Karpas-422 (cell line): ENCODE measurements at regions not wholly inside any gene's neighbourhood (a gene's known extent, or its start where the extent isn't known, plus 50 kb on each side); places are given as distances from the start of the nearest gene placed in this dataset.

Experiments used
- DNase-seq: peaks from one replicate; pipeline ENCODE4 v3.0.0-alpha.2; 2015
- H2AFZ ChIP-seq: fragments of 200-600 bp; sonication (generic); 2 replicates; pipeline ENCODE4 v1.6.1; 2014; ENCODE audit warnings: antibody characterized with exemption, low read length, mixed read lengths
- H3K27ac ChIP-seq: fragments of 200-600 bp; sonication (generic); 2 replicates; pipeline ENCODE4 v1.5.1; 2014; ENCODE audit warnings: mild to moderate bottlenecking, low read length, moderate library complexity
- H3K27me3 ChIP-seq: fragments of 200-600 bp; sonication (generic); 2 replicates; pipeline ENCODE4 v1.6.1; 2014; ENCODE audit warnings: low read length, mixed read lengths
- H3K36me3 ChIP-seq: fragments of 200-600 bp; sonication (generic); 2 replicates; pipeline ENCODE4 v1.6.1; 2014; ENCODE audit warnings: low read length, mixed read lengths; ENCODE audit not compliant: insufficient read depth
- H3K4me1 ChIP-seq: fragments of 200-600 bp; sonication (generic); 2 replicates; pipeline ENCODE4 v1.6.1; 2014; ENCODE audit warnings: mild to moderate bottlenecking, low read length, mixed read lengths
- H3K4me2 ChIP-seq: fragments of 200-600 bp; sonication (generic); 2 replicates; pipeline ENCODE4 v1.6.1; 2014; ENCODE audit warnings: low read length, low read depth, mild to moderate bottlenecking; ENCODE audit not compliant: poor library complexity, severe bottlenecking
- H3K4me3 ChIP-seq: fragments of 200-600 bp; sonication (generic); 2 replicates; pipeline ENCODE4 v1.5.1; 2014; ENCODE audit warnings: mild to moderate bottlenecking, antibody characterized with exemption, low read length, mixed read lengths
- H3K79me2 ChIP-seq: fragments of 200-600 bp; sonication (generic); 2 replicates; pipeline ENCODE4 v1.6.1; 2014; ENCODE audit warnings: mild to moderate bottlenecking, low read length, mixed read lengths
- H3K9ac ChIP-seq: fragments of 200-600 bp; sonication (generic); 2 replicates; pipeline ENCODE4 v1.6.0; 2014; ENCODE audit warnings: low read length
- H3K9me2 ChIP-seq: fragments of 200-600 bp; sonication (generic), shearing (Covaris generic); replicated peaks from 2 replicates; pipeline ENCODE4 v1.6.0; 2014; ENCODE audit warnings: mild to moderate bottlenecking, low read length, moderate library complexity; ENCODE audit not compliant: insufficient read depth
- H3K9me3 ChIP-seq: fragments of 300-700, 200-600 bp; sonication (generic); 2 replicates; pipeline ENCODE4 v1.6.1; 2014; ENCODE audit warnings: low read length, mixed read lengths
- H4K20me1 ChIP-seq: fragments of 200-600 bp; sonication (generic); 2 replicates; pipeline ENCODE4 v1.6.1; 2014; ENCODE audit warnings: mild to moderate bottlenecking, antibody characterized with exemption, low read length, low read depth; ENCODE audit not compliant: insufficient read depth

GRCh38 chr12:13316587-13317246 lies 120.2 kb downstream of the EMP1 start:
- H3K79me2 ChIP-seq, result no peaks in the 10 kb centered on the region
- H3K9ac ChIP-seq, result no peak overlapping the region
- no peak overlapping the region for H2AFZ ChIP-seq
- H3K36me3 ChIP-seq, result no peaks in the 10 kb centered on the region
- H3K4me1 ChIP-seq, result no peaks in the 10 kb centered on the region
- no peaks in the 10 kb centered on the region for H3K27me3 ChIP-seq
- H3K4me3 ChIP-seq, result no peak overlapping the region
- H4K20me1 ChIP-seq, result no peaks in the 10 kb centered on the region
- H3K9me3 ChIP-seq, result no peaks in the 10 kb centered on the region
- H3K27ac ChIP-seq, result no peak overlapping the region
- no peak overlapping the region for H3K4me2 ChIP-seq
- no peak for DNase-seq
- no peaks in the 10 kb centered on the region for H3K9me2 ChIP-seq

- Histone ChIP-seq H3K9ac (no peak overlapping the region), H3K27me3 (no peaks in the 10 kb centered on the region), H3K36me3 (no peaks in the 10 kb centered on the region), H3K79me2 (no peaks in the 10 kb centered on the region), H3K4me1 (no peaks in the 10 kb centered on the region), H3K4me2 (no peak overlapping the region), H3K27ac (no peak overlapping the region), H2AFZ (no peak overlapping the region), H3K9me2 (no peaks in the 10 kb centered on the region), H4K20me1 (no peaks in the 10 kb centered on the region), H3K4me3 (no peak overlapping the region), H3K9me3 (no peaks in the 10 kb centered on the region)
- DNase-seq, result no peak
These were observed 117.4 kb downstream of the EMP1 start for GRCh38 chr12:13313886-13314285.

- Histone ChIP-seq H3K4me3 (no peak overlapping the region), H3K9ac (no peak overlapping the region), H3K9me3 (no peaks in the 10 kb centered on the region), H3K4me1 (no peaks in the 10 kb centered on the region), H3K36me3 (no peaks in the 10 kb centered on the region), H3K27me3 (no peaks in the 10 kb centered on the region), H3K9me2 (no peaks in the 10 kb centered on the region), H4K20me1 (no peaks in the 10 kb centered on the region), H3K79me2 (no peaks in the 10 kb centered on the region), H2AFZ (no peak overlapping the region), H3K4me2 (no peak overlapping the region), H3K27ac (no peak overlapping the region)
- DNase-seq, result no peak
These were observed 115.0 kb downstream of the EMP1 start for GRCh38 chr12:13311551-13311950.

- Histone ChIP-seq H2AFZ (no peak overlapping the region), H3K9ac (no peak overlapping the region), H3K9me2 (no peaks in the 10 kb centered on the region), H3K4me2 (no peak overlapping the region), H3K9me3 (no peaks in the 10 kb centered on the region), H3K36me3 (no peaks in the 10 kb centered on the region), H3K4me3 (no peak overlapping the region), H3K27ac (no peak overlapping the region), H3K4me1 (no peaks in the 10 kb centered on the region), H4K20me1 (no peaks in the 10 kb centered on the region), H3K27me3 (no peaks in the 10 kb centered on the region), H3K79me2 (no peaks in the 10 kb centered on the region)
- DNase-seq, result no peak
These were observed 110.8 kb downstream of the EMP1 start for GRCh38 chr12:13307143-13307816.

GRCh38 chr12:13304924-13305323 lies 108.4 kb downstream of the EMP1 start:
- H4K20me1 ChIP-seq, result no peaks in the 10 kb centered on the region
- no peaks in the 10 kb centered on the region; the same call in 1 of the 2 replicates for H3K9me2 ChIP-seq
- H3K79me2 ChIP-seq, result no peaks in the 10 kb centered on the region
- no peak overlapping the region for H2AFZ ChIP-seq
- no peaks in the 10 kb centered on the region for H3K9me3 ChIP-seq
- no peaks in the 10 kb centered on the region for H3K4me1 ChIP-seq
- no peaks in the 10 kb centered on the region for H3K27me3 ChIP-seq
- no peak overlapping the region for H3K4me2 ChIP-seq
- no peak overlapping the region for H3K27ac ChIP-seq
- no peaks in the 10 kb centered on the region for H3K36me3 ChIP-seq
- DNase-seq, result no peak
- no peak overlapping the region for H3K9ac ChIP-seq
- no peak overlapping the region for H3K4me3 ChIP-seq

GRCh38 chr12:13299457-13299856 lies 102.9 kb downstream of the EMP1 start:
- DNase-seq, result peak; percentile 11
- no peak overlapping the region for H3K4me2 ChIP-seq
- H3K27me3 ChIP-seq, result no peaks in the 10 kb centered on the region
- no peaks in the 10 kb centered on the region for H3K36me3 ChIP-seq
- no peak overlapping the region for H3K27ac ChIP-seq
- H3K4me3 ChIP-seq, result no peak overlapping the region
- H3K9me3 ChIP-seq, result no peaks in the 10 kb centered on the region
- no peaks in the 10 kb centered on the region for H3K4me1 ChIP-seq
- H3K79me2 ChIP-seq, result no peaks in the 10 kb centered on the region
- H3K9me2 ChIP-seq, result no peaks in the 10 kb centered on the region; the same call in 1 of the 2 replicates
- H4K20me1 ChIP-seq, result no peaks in the 10 kb centered on the region
- H3K9ac ChIP-seq, result no peak overlapping the region
- no peak overlapping the region for H2AFZ ChIP-seq

GRCh38 chr12:13293096-13293495 lies 96.6 kb downstream of the EMP1 start:
- Histone ChIP-seq H3K9ac (no peak overlapping the region), H3K4me1 (no peaks in the 10 kb centered on the region), H3K27me3 (no peaks in the 10 kb centered on the region), H3K36me3 (no peaks in the 10 kb centered on the region), H4K20me1 (no peaks in the 10 kb centered on the region), H3K9me2 (no peaks in the 10 kb centered on the region), H3K27ac (no peak overlapping the region), H3K4me2 (no peak overlapping the region), H2AFZ (no peak overlapping the region), H3K9me3 (no peaks in the 10 kb centered on the region), H3K79me2 (no peaks in the 10 kb centered on the region), H3K4me3 (no peak overlapping the region)
- DNase-seq, result no peak

- Histone ChIP-seq H3K79me2 (no peaks in the 10 kb centered on the region), H3K9ac (no peak overlapping the region), H3K9me3 (no peaks in the 10 kb centered on the region), H2AFZ (no peak overlapping the region), H3K4me2 (no peak overlapping the region), H3K27ac (no peak overlapping the region), H3K4me1 (no peaks in the 10 kb centered on the region), H3K9me2 (no peaks in the 10 kb centered on the region), H4K20me1 (no peaks in the 10 kb centered on the region), H3K27me3 (no peaks in the 10 kb centered on the region), H3K36me3 (no peaks in the 10 kb centered on the region), H3K4me3 (no peak overlapping the region)
- no peak for DNase-seq
These were observed 93.2 kb downstream of the EMP1 start for GRCh38 chr12:13289653-13290289.
